ENCODE measurements at regions not wholly inside any gene's neighbourhood (a gene's known extent, or its start where the extent isn't known, plus 50 kb on each side); places are given as distances from the start of the nearest gene placed in this dataset.

DNA sequence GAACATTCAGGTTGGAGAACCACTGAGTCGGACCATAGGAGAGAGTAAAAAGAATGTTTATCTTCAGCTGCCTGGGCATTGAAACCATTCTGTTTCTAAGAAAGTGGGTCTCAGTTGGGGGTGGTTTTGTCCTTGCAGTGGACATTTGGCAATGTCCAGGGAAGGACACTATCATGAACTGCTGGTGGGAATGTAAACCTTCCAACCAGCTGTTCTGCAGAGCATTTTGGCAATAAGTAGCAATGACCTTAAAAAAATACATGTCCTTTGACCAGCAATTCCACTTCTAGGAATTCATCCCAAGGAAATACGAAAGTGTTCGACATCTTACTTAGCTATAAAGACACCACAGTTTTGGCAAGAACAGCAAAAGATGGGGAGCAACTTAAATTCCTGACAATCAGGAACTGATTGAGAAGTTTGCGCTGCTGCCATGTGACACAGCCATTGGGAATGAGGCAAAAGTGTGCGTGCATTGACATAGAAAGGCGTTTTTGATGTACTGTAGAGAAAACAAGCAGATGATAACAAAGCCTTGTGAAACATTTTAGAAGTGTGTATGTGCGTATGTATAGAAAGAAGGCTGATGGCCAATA, 82.9 kb upstream of the MAP1LC3B2 start:
- no peak overlapping the region for H3K4me3 ChIP-seq (ENCODE audit: low read length)
- H3K4me1 ChIP-seq (ENCODE audit: insufficient read depth, low read length), result no peaks in the 10 kb centered on the region

GRCh38 chr12:116478243-116478773, 80.9 kb upstream of the MAP1LC3B2 start:
- Histone ChIP-seq H3K4me3 (ENCODE audit: low read length) (no peak overlapping the region), H2AFZ (ENCODE audit: low read depth, low read length) (no peak overlapping the region), H3K9me3 (ENCODE audit: low read length) (no peaks in the 10 kb centered on the region), H3K4me1 (ENCODE audit: insufficient read depth, low read length) (no peaks in the 10 kb centered on the region), H3K36me3 (ENCODE audit: insufficient read depth, low read length) (no peaks in the 10 kb centered on the region), H3K27me3 (ENCODE audit: insufficient read depth, low read length) (no peaks in the 10 kb centered on the region)

More for the DNA sequence above, 82.9 kb upstream of the MAP1LC3B2 start:
- Histone ChIP-seq H3K36me3 (ENCODE audit: insufficient read depth, low read length) (no peaks in the 10 kb centered on the region), H2AFZ (ENCODE audit: low read depth, low read length) (no peak overlapping the region), H3K9me3 (ENCODE audit: low read length) (no peaks in the 10 kb centered on the region), H3K27me3 (ENCODE audit: insufficient read depth, low read length) (no peaks in the 10 kb centered on the region)

- no peaks in the 10 kb centered on the region for H3K4me1 ChIP-seq (ENCODE audit: insufficient read depth, low read length)
- H3K4me3 ChIP-seq (ENCODE audit: low read length), result no peak overlapping the region
- H3K27me3 ChIP-seq (ENCODE audit: insufficient read depth, low read length), result no peaks in the 10 kb centered on the region
- H2AFZ ChIP-seq (ENCODE audit: low read depth, low read length), result no peak overlapping the region
- no peaks in the 10 kb centered on the region for H3K9me3 ChIP-seq (ENCODE audit: low read length)
- no peaks in the 10 kb centered on the region for H3K36me3 ChIP-seq (ENCODE audit: insufficient read depth, low read length)
Measured at GRCh38 chr12:116480210-116480810, 78.9 kb upstream of the MAP1LC3B2 start.

DNA sequence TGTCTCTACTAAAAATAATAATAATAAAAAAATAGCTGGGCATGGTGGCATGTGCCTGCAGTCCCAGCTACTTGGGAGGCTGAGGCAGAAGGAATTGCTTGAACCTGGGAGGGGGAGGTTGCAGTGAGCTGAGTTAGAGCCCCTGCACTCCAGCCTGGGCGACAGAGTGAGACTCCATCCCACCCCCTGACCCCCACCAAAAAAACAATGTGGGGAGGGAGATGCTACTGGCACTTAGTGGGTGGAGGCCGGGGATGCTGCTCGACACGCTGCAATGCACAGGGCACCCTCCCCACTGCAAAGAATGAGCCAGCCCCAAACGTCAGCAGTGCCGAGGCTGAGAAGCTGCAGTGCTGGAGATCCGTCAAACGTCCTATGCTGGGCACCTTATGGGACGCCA, 77.5 kb upstream of the MAP1LC3B2 start:
- H3K36me3 ChIP-seq (ENCODE audit: insufficient read depth, low read length), result no peaks in the 10 kb centered on the region
- H2AFZ ChIP-seq (ENCODE audit: low read depth, low read length), result no peak overlapping the region
- H3K4me3 ChIP-seq (ENCODE audit: low read length), result no peak overlapping the region
- H3K9me3 ChIP-seq (ENCODE audit: low read length), result no peaks in the 10 kb centered on the region
- no peaks in the 10 kb centered on the region for H3K27me3 ChIP-seq (ENCODE audit: insufficient read depth, low read length)
- H3K4me1 ChIP-seq (ENCODE audit: insufficient read depth, low read length), result no peaks in the 10 kb centered on the region

DNA sequence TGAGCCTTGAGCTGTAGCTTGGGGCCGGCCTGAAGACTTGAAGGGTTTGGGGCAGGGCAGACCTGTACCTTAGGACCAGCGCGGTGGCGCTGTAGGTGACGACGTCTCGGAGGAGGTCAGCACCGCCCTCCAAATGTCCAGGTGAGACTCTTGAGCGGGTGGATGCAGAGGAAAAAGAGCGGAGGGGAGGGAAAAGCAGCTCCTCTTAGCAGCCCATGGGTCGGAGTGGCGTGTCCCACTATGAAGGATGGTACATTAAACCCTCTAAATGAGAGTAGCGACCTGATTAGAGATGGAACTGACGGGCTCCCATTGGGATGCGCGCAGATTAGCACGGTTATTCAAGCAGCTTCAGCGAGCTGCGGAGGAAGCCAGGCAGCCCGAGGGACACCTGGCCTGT, 77.0 kb upstream of the MAP1LC3B2 start:
- no peak overlapping the region for H3K4me3 ChIP-seq (ENCODE audit: low read length)
- no peaks in the 10 kb centered on the region for H3K9me3 ChIP-seq (ENCODE audit: low read length)
- no peak overlapping the region for H2AFZ ChIP-seq (ENCODE audit: low read depth, low read length)
- H3K27me3 ChIP-seq (ENCODE audit: insufficient read depth, low read length), result no peaks in the 10 kb centered on the region
- H3K4me1 ChIP-seq (ENCODE audit: insufficient read depth, low read length), result no peaks in the 10 kb centered on the region
- no peaks in the 10 kb centered on the region for H3K36me3 ChIP-seq (ENCODE audit: insufficient read depth, low read length)

GRCh38 chr12:116482859-116483258, 76.3 kb upstream of the MAP1LC3B2 start:
- no peaks in the 10 kb centered on the region for H3K36me3 ChIP-seq (ENCODE audit: insufficient read depth, low read length)
- no peaks in the 10 kb centered on the region for H3K27me3 ChIP-seq (ENCODE audit: insufficient read depth, low read length)
- no peak overlapping the region for H3K4me3 ChIP-seq (ENCODE audit: low read length)
- H3K9me3 ChIP-seq (ENCODE audit: low read length), result no peaks in the 10 kb centered on the region
- no peak overlapping the region for H2AFZ ChIP-seq (ENCODE audit: low read depth, low read length)
- no peaks in the 10 kb centered on the region for H3K4me1 ChIP-seq (ENCODE audit: insufficient read depth, low read length)

DNA sequence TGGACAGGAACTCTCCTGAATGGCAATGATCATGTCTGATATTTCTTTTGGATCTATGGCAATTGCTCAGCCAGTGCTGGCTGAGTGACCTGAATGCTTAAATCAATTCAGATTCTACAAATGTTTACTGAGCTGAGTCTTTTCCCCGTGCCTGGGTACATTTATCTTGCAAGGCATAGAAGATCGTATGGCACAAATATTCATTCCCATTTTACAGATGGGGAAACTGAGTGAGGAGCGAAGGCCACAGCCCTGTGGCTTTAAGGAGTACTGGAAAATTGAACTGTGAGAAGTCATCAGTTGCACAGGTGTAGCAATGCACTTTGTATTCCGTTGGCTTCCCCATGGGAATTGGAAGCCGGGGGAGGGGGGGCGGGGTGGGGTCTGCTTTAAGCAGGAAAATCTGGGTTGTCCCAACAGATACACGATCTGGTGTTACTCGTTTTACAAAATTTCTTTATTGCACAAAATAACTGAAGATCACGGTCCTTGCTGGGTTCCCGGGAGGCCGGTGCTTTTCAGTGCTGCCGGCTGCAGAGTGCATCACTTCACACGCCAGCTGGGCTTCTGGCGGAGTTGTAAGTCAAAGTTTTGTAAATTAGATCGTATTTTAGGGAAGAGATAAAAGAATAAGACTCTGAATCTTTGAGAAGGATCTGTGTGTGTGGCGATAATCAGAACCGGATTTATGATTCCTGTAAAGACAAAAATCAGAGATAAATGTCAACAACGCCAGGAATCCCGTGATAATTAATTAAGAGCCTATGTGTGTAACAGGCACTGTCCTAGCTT, 75.0 kb upstream of the MAP1LC3B2 start:
- Histone ChIP-seq H2AFZ (ENCODE audit: low read depth, low read length) (no peak overlapping the region), H3K36me3 (ENCODE audit: insufficient read depth, low read length) (no peaks in the 10 kb centered on the region), H3K4me1 (ENCODE audit: insufficient read depth, low read length) (no peaks in the 10 kb centered on the region), H3K4me3 (ENCODE audit: low read length) (no peak overlapping the region), H3K27me3 (ENCODE audit: insufficient read depth, low read length) (no peaks in the 10 kb centered on the region), H3K9me3 (ENCODE audit: low read length) (no peaks in the 10 kb centered on the region)

DNA sequence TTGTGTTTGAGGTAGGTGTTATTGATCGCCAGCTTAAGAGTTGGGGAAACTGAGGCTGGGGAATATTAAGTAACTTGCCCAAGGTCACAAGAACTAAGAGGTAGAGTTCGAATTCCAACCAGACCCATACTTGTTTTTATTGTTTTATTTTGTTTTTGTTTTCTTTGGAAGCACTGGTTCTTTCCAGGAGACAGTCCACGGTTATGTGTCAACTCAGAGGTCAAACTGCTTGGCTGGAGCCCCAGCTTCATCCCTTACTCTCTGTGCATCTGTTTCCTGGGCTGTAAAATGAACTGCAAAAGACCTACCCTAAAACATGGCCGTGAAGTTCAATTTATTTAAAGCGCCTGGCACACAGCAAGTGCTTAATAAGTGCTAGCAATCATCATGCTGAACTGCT, 74.4 kb upstream of the MAP1LC3B2 start:
- Histone ChIP-seq H3K27me3 (ENCODE audit: insufficient read depth, low read length) (no peaks in the 10 kb centered on the region), H2AFZ (ENCODE audit: low read depth, low read length) (no peak overlapping the region), H3K4me3 (ENCODE audit: low read length) (no peak overlapping the region), H3K36me3 (ENCODE audit: insufficient read depth, low read length) (no peaks in the 10 kb centered on the region), H3K4me1 (ENCODE audit: insufficient read depth, low read length) (no peaks in the 10 kb centered on the region), H3K9me3 (ENCODE audit: low read length) (no peaks in the 10 kb centered on the region)

GRCh38 chr12:116489116-116489515, 70.1 kb upstream of the MAP1LC3B2 start:
- H2AFZ ChIP-seq (ENCODE audit: low read depth, low read length), result no peak overlapping the region
- H3K4me3 ChIP-seq (ENCODE audit: low read length), result no peak overlapping the region
- no peaks in the 10 kb centered on the region for H3K36me3 ChIP-seq (ENCODE audit: insufficient read depth, low read length)
- no peaks in the 10 kb centered on the region for H3K9me3 ChIP-seq (ENCODE audit: low read length)
- no peaks in the 10 kb centered on the region for H3K27me3 ChIP-seq (ENCODE audit: insufficient read depth, low read length)
- no peaks in the 10 kb centered on the region for H3K4me1 ChIP-seq (ENCODE audit: insufficient read depth, low read length)

GRCh38 chr12:116490471-116490870, 68.7 kb upstream of the MAP1LC3B2 start:
- Histone ChIP-seq H3K27me3 (ENCODE audit: insufficient read depth, low read length) (no peaks in the 10 kb centered on the region), H3K36me3 (ENCODE audit: insufficient read depth, low read length) (no peaks in the 10 kb centered on the region), H3K4me1 (ENCODE audit: insufficient read depth, low read length) (no peaks in the 10 kb centered on the region)

GRCh38 chr12:116492703-116493324, 66.4 kb upstream of the MAP1LC3B2 start:
- Histone ChIP-seq H3K9me3 (ENCODE audit: low read length) (no peaks in the 10 kb centered on the region), H3K4me1 (ENCODE audit: insufficient read depth, low read length) (no peaks in the 10 kb centered on the region), H3K4me3 (ENCODE audit: low read length) (no peak overlapping the region), H2AFZ (ENCODE audit: low read depth, low read length) (no peak overlapping the region), H3K27me3 (ENCODE audit: insufficient read depth, low read length) (no peaks in the 10 kb centered on the region), H3K36me3 (ENCODE audit: insufficient read depth, low read length) (no peaks in the 10 kb centered on the region)

More at GRCh38 chr12:116490471-116490870, 68.7 kb upstream of the MAP1LC3B2 start:
- no peak overlapping the region for H3K4me3 ChIP-seq (ENCODE audit: low read length)
- no peak overlapping the region for H2AFZ ChIP-seq (ENCODE audit: low read depth, low read length)
- no peaks in the 10 kb centered on the region for H3K9me3 ChIP-seq (ENCODE audit: low read length)

GRCh38 chr12:116495260-116495659, 63.9 kb upstream of the MAP1LC3B2 start:
- Histone ChIP-seq H2AFZ (ENCODE audit: low read depth, low read length) (no peak overlapping the region), H3K4me3 (ENCODE audit: low read length) (no peak overlapping the region), H3K27me3 (ENCODE audit: insufficient read depth, low read length) (no peaks in the 10 kb centered on the region), H3K4me1 (ENCODE audit: insufficient read depth, low read length) (no peaks in the 10 kb centered on the region), H3K36me3 (ENCODE audit: insufficient read depth, low read length) (no peaks in the 10 kb centered on the region), H3K9me3 (ENCODE audit: low read length) (no peaks in the 10 kb centered on the region)

DNA sequence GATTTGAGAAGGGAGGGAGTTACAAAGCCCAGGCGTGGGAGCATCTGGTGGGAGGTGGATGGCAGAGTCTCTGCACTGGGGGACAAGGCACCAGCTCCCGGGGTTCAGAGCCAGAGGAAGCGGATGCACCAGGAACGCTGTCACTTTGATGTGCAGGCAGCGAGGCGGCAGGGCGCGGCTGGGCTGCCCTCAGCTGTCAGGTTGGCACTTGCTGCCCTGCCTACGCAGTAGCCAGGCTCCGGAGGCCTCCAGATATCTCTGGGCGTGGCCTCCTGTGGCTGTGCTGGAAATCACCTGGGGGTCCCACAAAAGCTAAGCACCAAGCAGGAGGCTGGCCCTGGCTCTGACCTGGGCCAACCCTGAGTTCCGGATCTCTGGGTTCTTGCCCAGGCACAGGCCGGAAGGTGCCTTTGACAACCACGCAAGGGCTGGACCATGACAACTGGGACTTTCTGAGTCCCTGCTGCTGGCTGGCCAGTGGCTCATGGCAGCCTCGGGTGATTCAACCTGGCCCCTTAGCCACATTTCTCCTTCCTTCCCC, 62.1 kb upstream of the MAP1LC3B2 start:
- Histone ChIP-seq H2AFZ (ENCODE audit: low read depth, low read length) (no peak overlapping the region), H3K4me3 (ENCODE audit: low read length) (no peak overlapping the region), H3K4me1 (ENCODE audit: insufficient read depth, low read length) (no peaks in the 10 kb centered on the region), H3K9me3 (ENCODE audit: low read length) (no peaks in the 10 kb centered on the region), H3K36me3 (ENCODE audit: insufficient read depth, low read length) (no peaks in the 10 kb centered on the region), H3K27me3 (ENCODE audit: insufficient read depth, low read length) (no peaks in the 10 kb centered on the region)
